ENCODE measurements at regions not wholly inside any gene's neighbourhood (a gene's known extent, or its start where the extent isn't known, plus 50 kb on each side); places are given as distances from the start of the nearest gene placed in this dataset.

DNA sequence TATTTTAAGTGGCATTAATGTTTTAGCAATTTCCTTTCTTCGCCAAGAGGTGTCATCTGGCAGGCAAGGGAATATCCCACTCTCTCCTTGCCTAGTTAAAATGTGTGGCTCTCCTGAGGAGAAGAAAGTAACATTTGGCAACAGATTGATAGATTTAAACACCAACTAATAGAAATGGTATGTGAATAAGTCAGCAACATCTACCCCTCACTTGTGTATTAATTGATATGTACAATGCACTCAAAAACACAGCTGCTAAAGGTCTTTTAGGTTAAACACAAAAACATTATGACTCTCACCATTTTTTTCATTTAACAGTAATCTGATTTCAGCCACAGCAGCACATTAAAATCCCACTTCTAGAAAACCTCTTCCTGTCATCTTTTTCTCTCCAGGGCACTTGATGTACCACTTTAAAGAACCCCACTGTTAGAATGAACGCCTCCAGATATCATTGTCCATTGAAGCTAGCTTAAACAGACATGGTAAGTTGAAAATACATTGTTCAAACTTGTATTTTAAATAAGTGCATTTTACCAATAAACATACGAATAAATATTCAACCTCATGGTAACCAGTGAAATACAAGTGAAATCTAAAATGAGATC, 151.7 kb downstream of the RPAP3 start:
- intact Hi-C loops (cut with DNase I), result no loop called here
- TF ChIP-seq POLR2A (IDR thresholded peaks at IDR 0.05) (no peak), POLR2AphosphoS5 (IDR thresholded peaks at IDR 0.05; ENCODE audit: insufficient read depth in 1 of 2, low read depth in 1 of 2) (no peak)
- TF ChIP-seq, protein P1, sequence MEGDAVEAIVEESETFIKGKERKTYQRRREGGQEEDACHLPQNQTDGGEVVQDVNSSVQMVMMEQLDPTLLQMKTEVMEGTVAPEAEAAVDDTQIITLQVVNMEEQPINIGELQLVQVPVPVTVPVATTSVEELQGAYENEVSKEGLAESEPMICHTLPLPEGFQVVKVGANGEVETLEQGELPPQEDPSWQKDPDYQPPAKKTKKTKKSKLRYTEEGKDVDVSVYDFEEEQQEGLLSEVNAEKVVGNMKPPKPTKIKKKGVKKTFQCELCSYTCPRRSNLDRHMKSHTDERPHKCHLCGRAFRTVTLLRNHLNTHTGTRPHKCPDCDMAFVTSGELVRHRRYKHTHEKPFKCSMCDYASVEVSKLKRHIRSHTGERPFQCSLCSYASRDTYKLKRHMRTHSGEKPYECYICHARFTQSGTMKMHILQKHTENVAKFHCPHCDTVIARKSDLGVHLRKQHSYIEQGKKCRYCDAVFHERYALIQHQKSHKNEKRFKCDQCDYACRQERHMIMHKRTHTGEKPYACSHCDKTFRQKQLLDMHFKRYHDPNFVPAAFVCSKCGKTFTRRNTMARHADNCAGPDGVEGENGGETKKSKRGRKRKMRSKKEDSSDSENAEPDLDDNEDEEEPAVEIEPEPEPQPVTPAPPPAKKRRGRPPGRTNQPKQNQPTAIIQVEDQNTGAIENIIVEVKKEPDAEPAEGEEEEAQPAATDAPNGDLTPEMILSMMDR (IDR thresholded peaks at IDR 0.05), result no peak
- Histone ChIP-seq H3K36me3 (no peaks in the 10 kb centered on the region), H3K27ac (no peak overlapping the region), H3K4me3 (no peak overlapping the region), H3K27me3 (no peaks in the 10 kb centered on the region), H3K4me1 (peaks cover 10% of the 10 kb centered on the region), H3K9me3 (no peaks in the 10 kb centered on the region)
- DNase-seq (ENCODE audit: extremely low spot score in 2 of 2), result no peak

DNA sequence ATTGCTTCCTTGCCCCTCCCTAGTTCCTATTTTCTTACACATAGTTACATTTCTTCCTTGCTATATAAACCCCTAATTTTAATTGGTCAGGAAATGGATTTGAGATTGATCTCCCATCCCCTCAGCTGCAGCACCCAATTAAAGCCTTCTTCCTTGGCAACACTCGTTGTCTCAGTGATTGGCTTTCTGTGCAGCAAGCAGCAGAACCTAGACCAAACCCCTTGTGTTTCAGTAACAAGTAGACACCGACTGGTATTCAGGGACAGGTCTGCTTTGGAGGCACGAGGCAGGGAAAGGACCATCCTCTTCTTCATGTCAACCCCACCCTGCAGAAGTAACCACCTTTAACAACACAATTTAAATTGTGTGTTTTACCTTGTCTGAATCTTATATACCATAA, 152.6 kb downstream of the RPAP3 start:
- no peak overlapping the region for H3K27ac ChIP-seq
- no peak for DNase-seq (ENCODE audit: extremely low spot score in 2 of 2)
- intact Hi-C loops (cut with DNase I), result no loop called here

DNA sequence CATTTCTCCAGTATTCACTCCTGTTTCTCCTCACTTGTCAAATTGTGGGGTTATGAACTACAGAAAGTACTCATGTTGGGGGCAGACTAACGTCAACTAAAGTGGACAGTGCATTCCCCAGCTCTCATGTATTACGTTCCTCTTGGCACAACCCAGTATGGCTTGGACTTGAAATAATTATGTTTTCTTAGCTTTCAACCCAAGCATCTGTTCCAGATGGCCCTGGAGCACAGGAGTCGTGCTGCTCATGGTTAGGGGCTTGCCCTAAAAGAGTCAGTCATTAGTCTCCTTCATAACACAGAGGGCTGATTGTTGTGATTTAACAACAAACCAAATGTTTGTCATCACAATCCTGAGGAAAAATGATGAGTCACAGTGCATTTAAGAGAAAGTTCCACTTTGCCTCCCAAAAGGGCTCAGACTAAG, 154.4 kb downstream of the RPAP3 start:
- intact Hi-C loops (cut with DNase I), result no loop called here
- Histone ChIP-seq H3K4me1 (peaks cover 10% of the 10 kb centered on the region), H3K36me3 (no peaks in the 10 kb centered on the region), H3K27me3 (no peaks in the 10 kb centered on the region), H3K27ac (no peak overlapping the region), H3K9me3 (no peaks in the 10 kb centered on the region), H3K4me3 (no peak overlapping the region)
- TF ChIP-seq POLR2AphosphoS5 (IDR thresholded peaks at IDR 0.05; ENCODE audit: insufficient read depth in 1 of 2, low read depth in 1 of 2), result no peak
- TF ChIP-seq POLR2A (IDR thresholded peaks at IDR 0.05), result no peak
- TF ChIP-seq, protein P1 (IDR thresholded peaks at IDR 0.05), result no peak
- no peak for DNase-seq (ENCODE audit: extremely low spot score in 2 of 2)

More for the DNA sequence above, 152.6 kb downstream of the RPAP3 start:
- H3K9me3 ChIP-seq, result no peaks in the 10 kb centered on the region
- H3K4me1 ChIP-seq, result peaks cover 10% of the 10 kb centered on the region
- H3K4me3 ChIP-seq, result no peak overlapping the region
- H3K36me3 ChIP-seq, result no peaks in the 10 kb centered on the region
- H3K27me3 ChIP-seq, result no peaks in the 10 kb centered on the region
- TF ChIP-seq POLR2AphosphoS5 (IDR thresholded peaks at IDR 0.05; ENCODE audit: insufficient read depth in 1 of 2, low read depth in 1 of 2) (no peak), POLR2A (IDR thresholded peaks at IDR 0.05) (no peak)
- TF ChIP-seq, protein P1 (IDR thresholded peaks at IDR 0.05), result no peak

DNA sequence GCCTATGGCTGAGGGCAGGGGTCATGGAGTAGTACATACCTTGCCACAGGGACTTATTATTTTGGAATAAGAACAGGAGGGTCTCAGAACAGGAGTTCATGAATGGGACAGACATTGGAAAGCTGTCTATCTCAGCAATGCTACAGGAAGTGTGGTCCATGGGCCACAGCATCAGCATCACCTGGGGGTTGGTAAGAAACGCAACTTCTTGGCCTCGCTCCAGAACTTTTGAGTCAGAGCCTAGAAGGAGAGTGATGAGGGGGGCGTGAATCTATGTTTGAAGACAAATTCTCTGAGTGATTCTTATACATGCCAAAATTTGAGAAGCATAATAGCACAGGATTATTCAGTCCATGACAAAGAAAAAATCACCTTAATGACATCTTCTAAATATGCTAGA, 156.6 kb downstream of the RPAP3 start:
- TF ChIP-seq POLR2A (IDR thresholded peaks at IDR 0.05) (no peak), POLR2AphosphoS5 (IDR thresholded peaks at IDR 0.05; ENCODE audit: insufficient read depth in 1 of 2, low read depth in 1 of 2) (no peak)
- TF ChIP-seq, protein P1 (IDR thresholded peaks at IDR 0.05), result no peak
- H3K4me1 ChIP-seq, result peaks cover 10% of the 10 kb centered on the region
- no peaks in the 10 kb centered on the region for H3K9me3 ChIP-seq
- no peak overlapping the region for H3K4me3 ChIP-seq
- H3K36me3 ChIP-seq, result no peaks in the 10 kb centered on the region
- no peak overlapping the region for H3K27ac ChIP-seq
- intact Hi-C loops (cut with DNase I), result no loop called here
- DNase-seq (ENCODE audit: extremely low spot score in 2 of 2), result no peak
- H3K27me3 ChIP-seq, result no peaks in the 10 kb centered on the region

DNA sequence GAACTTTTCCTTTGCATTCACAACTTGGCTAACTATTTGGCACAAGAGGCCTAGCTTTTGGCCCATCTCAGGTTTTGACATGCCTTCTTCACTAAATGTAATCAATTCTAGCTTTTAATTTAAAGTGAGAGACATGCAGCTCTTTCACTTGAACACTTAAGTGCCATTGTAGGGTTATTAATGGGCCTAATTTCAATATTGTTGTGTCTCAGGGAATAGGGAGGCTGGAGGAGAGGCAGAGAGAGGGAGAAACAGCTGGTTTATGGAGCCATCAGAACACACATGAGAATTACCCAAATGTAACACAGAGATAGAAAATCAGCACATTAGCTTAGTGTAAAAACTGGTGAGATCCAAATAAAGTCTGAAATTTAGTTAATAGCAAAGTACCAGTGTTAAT, 157.4 kb downstream of the RPAP3 start:
- no peak for DNase-seq (ENCODE audit: extremely low spot score in 2 of 2)
- no peak for TF ChIP-seq POLR2AphosphoS5 (IDR thresholded peaks at IDR 0.05; ENCODE audit: insufficient read depth in 1 of 2, low read depth in 1 of 2)
- Histone ChIP-seq H3K4me1 (peaks cover 10% of the 10 kb centered on the region), H3K4me3 (no peak overlapping the region), H3K27ac (no peak overlapping the region), H3K9me3 (no peaks in the 10 kb centered on the region), H3K36me3 (no peaks in the 10 kb centered on the region), H3K27me3 (no peaks in the 10 kb centered on the region)
- intact Hi-C loops (cut with DNase I), result no loop called here

Data from vagina (tissue), 2 donors.